OCI-LY1 (cell line): ENCODE measurements at regions not wholly inside any gene's neighbourhood (a gene's known extent, or its start where the extent isn't known, plus 50 kb on each side); places are given as distances from the start of the nearest gene placed in this dataset.

Experiments
- H2AFZ ChIP-seq: fragments of 200-600 bp; sonication (generic), shearing (Covaris generic); 2 replicates; pipeline ENCODE4 v1.6.0; 2014; ENCODE audit warnings: antibody characterized with exemption, mild to moderate bottlenecking, low read length
- H3F3A ChIP-seq: fragments of 200-600 bp; sonication (generic), shearing (Covaris generic); 2 replicates; pipeline ENCODE4 v1.6.0; 2014; ENCODE audit warnings: mild to moderate bottlenecking, antibody characterized with exemption, low read length, moderate library complexity; ENCODE audit not compliant: insufficient read depth
- H3K27ac ChIP-seq: fragments of 200-600 bp; sonication (generic); 2 replicates; pipeline ENCODE4 v1.5.1; 2014; ENCODE audit warnings: low read length, mixed run types, mild to moderate bottlenecking, low read depth; ENCODE audit not compliant: poor library complexity, severe bottlenecking
- H3K27me3 ChIP-seq: fragments of 200-600 bp; sonication (generic); 2 replicates; pipeline ENCODE4 v1.6.0; 2014; ENCODE audit warnings: antibody characterized with exemption, mild to moderate bottlenecking, low read length, moderate library complexity; ENCODE audit not compliant: insufficient read depth
- H3K36me3 ChIP-seq: fragments of 200-600 bp; sonication (generic); 2 replicates; pipeline ENCODE4 v1.6.1; 2014; ENCODE audit warnings: mild to moderate bottlenecking, antibody characterized with exemption, low read length, moderate library complexity, mixed read lengths; ENCODE audit not compliant: insufficient read depth
- H3K4me1 ChIP-seq: fragments of 200-600 bp; sonication (generic); 2 replicates; pipeline ENCODE4 v1.5.1; 2014; ENCODE audit warnings: mild to moderate bottlenecking, low read length, moderate library complexity; ENCODE audit not compliant: insufficient read depth, severe bottlenecking
- H3K4me2 ChIP-seq: fragments of 200-600 bp; sonication (generic), shearing (Covaris generic); 2 replicates; pipeline ENCODE4 v1.6.1; 2014; ENCODE audit warnings: low read length
- H3K4me3 ChIP-seq: fragments of 200-600 bp; sonication (generic); 2 replicates; pipeline ENCODE4 v1.5.1; 2014; ENCODE audit warnings: low read length, low read depth, mild to moderate bottlenecking, mixed read lengths; ENCODE audit not compliant: poor library complexity, severe bottlenecking
- H3K79me2 ChIP-seq: fragments of 200-600 bp; shearing (Covaris generic); 2 replicates; pipeline ENCODE4 v1.6.1; 2016; ENCODE audit warnings: mixed run types, low read length, mixed read lengths; ENCODE audit not compliant: insufficient read depth
- H3K9ac ChIP-seq: fragments of 200-600 bp; sonication (generic), shearing (Covaris generic); 2 replicates; pipeline ENCODE4 v1.6.1; 2014; ENCODE audit warnings: mild to moderate bottlenecking, low read length, mixed read lengths
- H3K9me2 ChIP-seq: fragments of 200-600 bp; sonication (generic), shearing (Covaris generic); 2 replicates; pipeline ENCODE4 v1.6.1; 2014; ENCODE audit warnings: low read depth, mild to moderate bottlenecking, low read length, mixed read lengths
- H3K9me3 ChIP-seq: fragments of 200-600 bp; shearing (Covaris generic); 2 replicates; pipeline ENCODE4 v1.6.1; 2014; ENCODE audit warnings: low read length, mixed read lengths
- H4K20me1 ChIP-seq: fragments of 200-600 bp; sonication (generic), shearing (Covaris generic); 2 replicates; pipeline ENCODE4 v1.6.0; 2016; ENCODE audit warnings: mild to moderate bottlenecking, low read length; ENCODE audit not compliant: insufficient read depth
- EZH2 ChIP-seq: fragments of 200-600 bp; sonication (generic), shearing (Covaris generic); IDR thresholded peaks from 2 replicates; pipeline ENCODE4 v1.8.0; 2017; ENCODE audit warnings: borderline replicate concordance, mixed run types, mild to moderate bottlenecking, antibody characterized with exemption, low read length, moderate library complexity, mixed read lengths
- TF ChIP-seq, protein P1 (sequence below): fragments of 200-600 bp; sonication (generic), shearing (Covaris generic); IDR thresholded peaks from 2 replicates; pipeline ENCODE4 v1.5.1; 2017; ENCODE audit warnings: mild to moderate bottlenecking, antibody characterized with exemption, low read length, moderate library complexity, mixed read lengths

DNA sequence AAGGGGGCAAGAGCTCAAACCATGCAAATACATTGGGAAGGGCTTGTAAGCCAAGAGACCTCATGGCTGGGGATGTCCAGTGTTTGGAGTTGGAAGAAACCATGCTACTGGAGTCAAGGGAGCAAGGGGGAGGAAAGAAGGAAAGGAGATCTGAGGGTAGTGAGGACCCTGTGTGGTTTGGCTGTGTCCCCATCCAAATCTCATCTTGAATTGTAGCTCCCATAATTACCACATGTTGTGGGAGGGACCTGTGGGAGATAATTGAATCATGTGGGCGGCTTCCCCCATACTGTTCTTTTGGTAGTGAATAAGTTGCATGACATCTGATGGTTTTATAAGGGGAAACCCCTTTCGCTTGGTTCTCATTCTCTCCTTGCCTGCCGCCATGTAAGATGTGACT is 56.5 kb upstream of the ADRB1 start:
- H3K4me1 ChIP-seq: peaks cover 15% of the 10 kb centered on the region
- TF ChIP-seq, protein P1, sequence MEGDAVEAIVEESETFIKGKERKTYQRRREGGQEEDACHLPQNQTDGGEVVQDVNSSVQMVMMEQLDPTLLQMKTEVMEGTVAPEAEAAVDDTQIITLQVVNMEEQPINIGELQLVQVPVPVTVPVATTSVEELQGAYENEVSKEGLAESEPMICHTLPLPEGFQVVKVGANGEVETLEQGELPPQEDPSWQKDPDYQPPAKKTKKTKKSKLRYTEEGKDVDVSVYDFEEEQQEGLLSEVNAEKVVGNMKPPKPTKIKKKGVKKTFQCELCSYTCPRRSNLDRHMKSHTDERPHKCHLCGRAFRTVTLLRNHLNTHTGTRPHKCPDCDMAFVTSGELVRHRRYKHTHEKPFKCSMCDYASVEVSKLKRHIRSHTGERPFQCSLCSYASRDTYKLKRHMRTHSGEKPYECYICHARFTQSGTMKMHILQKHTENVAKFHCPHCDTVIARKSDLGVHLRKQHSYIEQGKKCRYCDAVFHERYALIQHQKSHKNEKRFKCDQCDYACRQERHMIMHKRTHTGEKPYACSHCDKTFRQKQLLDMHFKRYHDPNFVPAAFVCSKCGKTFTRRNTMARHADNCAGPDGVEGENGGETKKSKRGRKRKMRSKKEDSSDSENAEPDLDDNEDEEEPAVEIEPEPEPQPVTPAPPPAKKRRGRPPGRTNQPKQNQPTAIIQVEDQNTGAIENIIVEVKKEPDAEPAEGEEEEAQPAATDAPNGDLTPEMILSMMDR: no peak
- no peak for TF ChIP-seq EZH2
- H3K9ac ChIP-seq: no peak overlapping the region
- peaks cover 12% of the 10 kb centered on the region; the same call in 1 of the 2 replicates for H3K27me3 ChIP-seq
- H3K27ac ChIP-seq: no peak overlapping the region
- no peaks in the 10 kb centered on the region for H3K36me3 ChIP-seq
- H3K9me3 ChIP-seq: no peaks in the 10 kb centered on the region
- H3K9me2 ChIP-seq: no peaks in the 10 kb centered on the region
- no peaks in the 10 kb centered on the region for H4K20me1 ChIP-seq
- no peaks in the 10 kb centered on the region for H3F3A ChIP-seq
- no peak overlapping the region for H2AFZ ChIP-seq
- H3K79me2 ChIP-seq: no peaks in the 10 kb centered on the region
- no peak overlapping the region for H3K4me3 ChIP-seq
- H3K4me2 ChIP-seq: no peak overlapping the region

DNA sequence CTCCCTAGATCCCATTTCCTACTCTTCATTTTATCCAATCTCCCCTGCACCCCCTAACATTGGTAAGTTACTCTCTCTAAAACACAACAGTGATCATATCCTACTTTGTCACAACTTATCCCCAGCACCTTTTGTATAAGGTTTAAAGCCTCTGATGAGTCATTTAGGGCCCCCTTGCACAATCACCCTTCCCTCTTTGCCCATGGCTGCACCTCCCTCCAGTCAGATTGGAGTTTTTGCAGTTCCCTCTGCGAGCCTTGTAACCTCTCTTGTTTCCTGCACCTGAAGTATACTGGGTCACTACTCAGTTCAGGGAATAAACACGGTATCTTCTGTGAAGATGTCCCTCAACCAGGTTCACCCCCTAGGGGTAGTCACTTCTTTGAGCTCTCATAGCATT is 55.9 kb upstream of the ADRB1 start:
- TF ChIP-seq, protein P1: no peak
- Histone ChIP-seq H3F3A (no peaks in the 10 kb centered on the region), H3K4me1 (peaks cover 9% of the 10 kb centered on the region), H3K79me2 (no peaks in the 10 kb centered on the region), H3K9me2 (no peaks in the 10 kb centered on the region), H3K27me3 (peaks cover 12% of the 10 kb centered on the region; the same call in 1 of the 2 replicates), H2AFZ (no peak overlapping the region), H3K27ac (no peak overlapping the region), H3K36me3 (no peaks in the 10 kb centered on the region), H3K4me3 (no peak overlapping the region), H4K20me1 (no peaks in the 10 kb centered on the region), H3K9me3 (no peaks in the 10 kb centered on the region), H3K4me2 (no peak overlapping the region), H3K9ac (no peak overlapping the region)

DNA sequence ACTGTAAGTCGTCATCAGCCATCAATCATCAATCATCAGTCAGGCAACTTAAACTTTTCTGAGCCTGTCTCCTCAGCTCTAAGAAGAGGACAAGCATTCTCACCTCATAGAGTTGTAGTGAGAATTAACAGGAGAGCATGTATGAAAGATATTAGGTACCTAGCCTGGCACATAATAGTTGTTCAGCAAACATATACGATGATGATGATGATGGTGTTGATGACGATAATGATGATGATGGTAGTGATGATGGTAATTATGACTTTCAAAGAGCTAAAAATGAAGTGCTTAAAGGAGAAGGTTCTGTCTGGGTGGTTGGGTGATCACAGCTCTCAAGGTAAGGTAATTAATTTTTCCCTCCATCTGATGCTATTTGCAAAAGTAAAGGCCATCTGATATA is 55.1 kb upstream of the ADRB1 start:
- H3K9me3 ChIP-seq: no peaks in the 10 kb centered on the region
- peaks cover 2% of the 10 kb centered on the region for H3K4me1 ChIP-seq
- no peak overlapping the region for H3K4me2 ChIP-seq
- no peak overlapping the region for H3K4me3 ChIP-seq
- H4K20me1 ChIP-seq: no peaks in the 10 kb centered on the region
- H3K9ac ChIP-seq: no peak overlapping the region
- peaks cover 12% of the 10 kb centered on the region; the same call in 1 of the 2 replicates for H3K27me3 ChIP-seq
- H2AFZ ChIP-seq: no peak overlapping the region
- no peaks in the 10 kb centered on the region for H3K79me2 ChIP-seq
- TF ChIP-seq, protein P1: no peak
- TF ChIP-seq EZH2: no peak
- no peaks in the 10 kb centered on the region for H3K36me3 ChIP-seq
- no peak overlapping the region for H3K27ac ChIP-seq
- no peaks in the 10 kb centered on the region for H3F3A ChIP-seq
- H3K9me2 ChIP-seq: no peaks in the 10 kb centered on the region
